ENCODE measurements at regions not wholly inside any gene's neighbourhood (a gene's known extent, or its start where the extent isn't known, plus 50 kb on each side); places are given as distances from the start of the nearest gene placed in this dataset.

- no peak overlapping the region for H3K4me3 ChIP-seq (ENCODE audit: control insufficient read depth, low read depth, low read length)
- DNase-seq (ENCODE audit: low read depth) = no peak
- no peak for TF ChIP-seq CTCF (conservative IDR thresholded peaks at IDR 0.05; ENCODE audit: control insufficient read depth, insufficient read depth, low read depth, low read length)
Measured at GRCh38 chr2:34199971-34200370, 600.9 kb upstream of the FAM98A start.

- no peak overlapping the region for H3K4me3 ChIP-seq (ENCODE audit: control insufficient read depth, low read depth, low read length)
- no peak for TF ChIP-seq CTCF (conservative IDR thresholded peaks at IDR 0.05; ENCODE audit: control insufficient read depth, insufficient read depth, low read depth, low read length)
- DNase-seq (ENCODE audit: low read depth) = no peak
Measured at GRCh38 chr2:34193164-34193563, 594.1 kb upstream of the FAM98A start.

GRCh38 chr2:34188464-34189303, 589.6 kb upstream of the FAM98A start:
- TF ChIP-seq CTCF (conservative IDR thresholded peaks at IDR 0.05; ENCODE audit: control insufficient read depth, insufficient read depth, low read depth, low read length) = no peak
- H3K4me3 ChIP-seq (ENCODE audit: control insufficient read depth, low read depth, low read length) = no peak overlapping the region
- DNase-seq (ENCODE audit: low read depth) = no peak

- TF ChIP-seq CTCF (conservative IDR thresholded peaks at IDR 0.05; ENCODE audit: control insufficient read depth, insufficient read depth, low read depth, low read length) = no peak
- no peak overlapping the region for H3K4me3 ChIP-seq (ENCODE audit: control insufficient read depth, low read depth, low read length)
- DNase-seq (ENCODE audit: low read depth) = no peak
Measured at GRCh38 chr2:34179511-34179910, 580.4 kb upstream of the FAM98A start.

GRCh38 chr2:34178482-34178881, 579.4 kb upstream of the FAM98A start:
- TF ChIP-seq CTCF (conservative IDR thresholded peaks at IDR 0.05; ENCODE audit: control insufficient read depth, insufficient read depth, low read depth, low read length) = no peak
- H3K4me3 ChIP-seq (ENCODE audit: control insufficient read depth, low read depth, low read length) = no peak overlapping the region
- DNase-seq (ENCODE audit: low read depth) = no peak

- DNase-seq (ENCODE audit: low read depth) = no peak
- TF ChIP-seq CTCF (conservative IDR thresholded peaks at IDR 0.05; ENCODE audit: control insufficient read depth, insufficient read depth, low read depth, low read length) = no peak
- no peak overlapping the region for H3K4me3 ChIP-seq (ENCODE audit: control insufficient read depth, low read depth, low read length)
Measured at GRCh38 chr2:34176693-34177092, 577.6 kb upstream of the FAM98A start.
